ENCODE measurements at regions not wholly inside any gene's neighbourhood (a gene's known extent, or its start where the extent isn't known, plus 50 kb on each side); places are given as distances from the start of the nearest gene placed in this dataset.
A peak's percentile ranks its signal among the peaks of the same experiment; 100 is the strongest.

DNA sequence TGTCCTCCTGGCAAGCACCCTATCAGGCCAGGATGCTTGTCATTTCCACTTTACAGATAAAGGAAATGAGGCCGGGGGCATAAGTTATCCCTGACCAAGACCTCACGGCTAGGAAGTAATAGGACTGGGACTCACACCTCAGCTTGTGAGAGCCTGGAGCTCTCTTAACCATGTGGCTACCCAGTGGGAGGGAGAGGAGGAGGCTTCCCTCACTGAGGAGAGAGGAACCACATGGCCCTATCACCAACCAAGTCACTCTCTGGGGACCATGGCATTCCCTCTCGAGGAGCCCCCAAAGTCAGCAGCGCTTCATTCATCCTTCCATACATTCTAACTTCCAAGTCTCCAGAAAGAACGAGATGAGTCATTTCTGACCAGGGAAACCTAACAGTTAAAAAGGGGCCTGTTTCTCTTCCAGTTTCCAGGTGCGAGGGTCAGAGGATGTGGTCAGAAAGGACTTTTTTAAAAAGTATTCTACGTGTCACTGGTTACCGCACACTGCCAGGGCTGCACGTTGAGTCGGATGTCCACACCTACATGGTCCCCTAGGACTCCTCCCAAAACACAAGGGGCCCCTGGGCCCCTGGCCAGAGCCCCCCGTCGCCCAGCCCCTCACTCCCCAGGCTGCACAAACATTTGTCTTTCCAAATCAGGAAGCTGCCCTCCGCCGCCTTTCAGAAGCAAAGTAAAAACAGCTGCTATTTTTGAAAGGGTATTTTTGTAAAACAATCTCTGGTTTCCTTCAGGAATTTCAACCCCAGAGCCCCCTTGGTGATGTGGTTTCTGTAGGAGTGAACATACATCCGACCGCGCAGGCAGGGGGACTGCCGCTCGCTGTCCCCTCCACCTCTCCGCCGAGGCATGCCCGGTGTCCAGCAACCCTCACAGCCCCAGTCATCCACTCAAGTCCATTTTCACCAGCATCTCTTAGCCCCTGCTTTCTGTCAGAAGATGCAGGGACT is 128.2 kb upstream of the CHST15 start:
- peaks cover 4% of the 10 kb centered on the region for H3K9me3 Mint-ChIP-seq
- no peaks in the 10 kb centered on the region for H3K36me3 Mint-ChIP-seq
- peaks cover 7% of the 10 kb centered on the region for H3K27me3 Mint-ChIP-seq
- ATAC-seq = peak; percentile 79
- peaks cover 41% of the 10 kb centered on the region for H3K4me1 Mint-ChIP-seq
- H3K4me3 Mint-ChIP-seq = peak overlapping the region; percentile 69
- H3K27ac Mint-ChIP-seq = peak overlapping the region; percentile 72

DNA sequence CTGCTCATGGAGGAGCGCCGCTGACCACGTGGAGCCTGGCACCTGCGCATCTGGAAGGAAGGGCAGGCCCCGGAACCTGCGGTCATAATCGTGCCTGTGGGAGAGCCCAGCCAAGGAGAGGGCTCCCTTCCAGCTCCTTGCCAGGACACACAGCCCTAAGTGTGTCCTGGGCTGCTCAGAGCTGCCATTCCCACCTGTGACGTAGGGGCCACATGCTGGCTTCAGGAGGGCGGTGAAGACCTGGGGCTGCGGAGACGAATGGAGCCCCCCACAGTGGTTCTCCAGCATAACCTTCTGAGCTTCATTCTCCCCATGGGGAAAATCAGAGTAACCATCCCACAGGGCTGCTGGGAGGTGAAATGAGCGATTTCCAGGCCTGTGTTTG is 127.6 kb upstream of the CHST15 start:
- Mint-ChIP-seq H3K4me1 (peaks cover 39% of the 10 kb centered on the region), H3K9me3 (peaks cover 2% of the 10 kb centered on the region), H3K27ac (peak overlapping the region; percentile 72), H3K4me3 (no peak overlapping the region), H3K36me3 (no peaks in the 10 kb centered on the region), H3K27me3 (peaks cover 11% of the 10 kb centered on the region)
- ATAC-seq = no peak

- Mint-ChIP-seq H3K27me3 (peaks cover 11% of the 10 kb centered on the region), H3K27ac (no peak overlapping the region), H3K4me3 (no peak overlapping the region), H3K9me3 (no peaks in the 10 kb centered on the region), H3K36me3 (no peaks in the 10 kb centered on the region), H3K4me1 (peaks cover 36% of the 10 kb centered on the region)
- no peak for ATAC-seq
Observed at GRCh38 chr10:124220547-124220946, 127.1 kb upstream of the CHST15 start.

GRCh38 chr10:124219655-124220054 is 126.3 kb upstream of the CHST15 start:
- no peak overlapping the region for H3K4me3 Mint-ChIP-seq
- no peak for ATAC-seq
- H3K27me3 Mint-ChIP-seq = peaks cover 11% of the 10 kb centered on the region
- no peaks in the 10 kb centered on the region for H3K9me3 Mint-ChIP-seq
- no peak overlapping the region for H3K27ac Mint-ChIP-seq
- no peaks in the 10 kb centered on the region for H3K36me3 Mint-ChIP-seq
- H3K4me1 Mint-ChIP-seq = peaks cover 36% of the 10 kb centered on the region

- no peak for ATAC-seq
- H3K4me3 Mint-ChIP-seq = no peak overlapping the region
- no peak overlapping the region for H3K27ac Mint-ChIP-seq
- H3K9me3 Mint-ChIP-seq = no peaks in the 10 kb centered on the region
- peaks cover 36% of the 10 kb centered on the region for H3K4me1 Mint-ChIP-seq
- H3K36me3 Mint-ChIP-seq = no peaks in the 10 kb centered on the region
- peaks cover 11% of the 10 kb centered on the region for H3K27me3 Mint-ChIP-seq
Observed at GRCh38 chr10:124219062-124219461, 125.7 kb upstream of the CHST15 start.

GRCh38 chr10:124217906-124218804 is 124.8 kb upstream of the CHST15 start:
- no peaks in the 10 kb centered on the region for H3K36me3 Mint-ChIP-seq
- no peak for ATAC-seq
- peaks cover 32% of the 10 kb centered on the region for H3K4me1 Mint-ChIP-seq
- H3K9me3 Mint-ChIP-seq = no peaks in the 10 kb centered on the region
- no peak overlapping the region for H3K27ac Mint-ChIP-seq
- no peak overlapping the region for H3K4me3 Mint-ChIP-seq
- peaks cover 11% of the 10 kb centered on the region for H3K27me3 Mint-ChIP-seq

- Mint-ChIP-seq H3K27ac (no peak overlapping the region), H3K9me3 (no peaks in the 10 kb centered on the region), H3K4me1 (peaks cover 21% of the 10 kb centered on the region), H3K27me3 (peaks cover 11% of the 10 kb centered on the region), H3K36me3 (no peaks in the 10 kb centered on the region), H3K4me3 (no peak overlapping the region)
- no peak for ATAC-seq
Observed at GRCh38 chr10:124217031-124217430, 123.6 kb upstream of the CHST15 start.

GRCh38 chr10:124214610-124215375 is 121.4 kb upstream of the CHST15 start:
- Mint-ChIP-seq H3K9me3 (peaks cover 3% of the 10 kb centered on the region), H3K4me1 (no peaks in the 10 kb centered on the region), H3K27me3 (peaks cover 11% of the 10 kb centered on the region), H3K27ac (no peak overlapping the region), H3K36me3 (no peaks in the 10 kb centered on the region), H3K4me3 (no peak overlapping the region)
- ATAC-seq = no peak

DNA sequence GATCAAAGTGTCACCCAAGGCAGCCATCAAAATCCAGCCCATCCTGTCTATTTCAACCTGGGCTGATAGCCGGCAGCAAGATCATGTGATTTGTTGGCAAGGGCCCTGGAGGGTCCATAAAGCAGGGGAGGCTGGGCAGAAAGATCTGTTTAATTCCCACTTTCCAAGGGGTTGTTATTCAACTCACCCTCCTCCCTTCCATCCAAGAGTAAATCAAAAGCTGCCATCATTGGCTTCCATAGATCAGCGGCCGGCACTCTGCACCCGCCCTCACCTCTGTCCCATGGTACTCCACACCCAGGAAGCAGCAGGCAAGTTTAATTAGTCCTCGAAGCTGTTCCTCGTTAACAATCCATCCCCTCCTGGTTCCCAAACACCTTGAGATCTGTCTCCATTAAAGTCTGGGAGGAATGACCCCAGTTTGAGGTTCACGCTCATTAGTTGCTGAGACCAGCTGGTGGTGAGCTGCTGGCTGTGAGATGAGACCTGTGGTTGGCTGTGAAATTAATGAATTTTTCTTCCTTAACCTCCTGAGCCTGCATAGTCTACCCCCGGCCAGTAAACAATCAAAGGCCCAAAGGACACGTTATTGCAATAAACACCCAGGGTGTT is 120.6 kb upstream of the CHST15 start:
- no peaks in the 10 kb centered on the region for H3K36me3 Mint-ChIP-seq
- no peak for ATAC-seq
- H3K9me3 Mint-ChIP-seq = peaks cover 3% of the 10 kb centered on the region
- H3K27me3 Mint-ChIP-seq = peaks cover 11% of the 10 kb centered on the region
- H3K27ac Mint-ChIP-seq = no peak overlapping the region
- H3K4me3 Mint-ChIP-seq = no peak overlapping the region
- no peaks in the 10 kb centered on the region for H3K4me1 Mint-ChIP-seq

DNA sequence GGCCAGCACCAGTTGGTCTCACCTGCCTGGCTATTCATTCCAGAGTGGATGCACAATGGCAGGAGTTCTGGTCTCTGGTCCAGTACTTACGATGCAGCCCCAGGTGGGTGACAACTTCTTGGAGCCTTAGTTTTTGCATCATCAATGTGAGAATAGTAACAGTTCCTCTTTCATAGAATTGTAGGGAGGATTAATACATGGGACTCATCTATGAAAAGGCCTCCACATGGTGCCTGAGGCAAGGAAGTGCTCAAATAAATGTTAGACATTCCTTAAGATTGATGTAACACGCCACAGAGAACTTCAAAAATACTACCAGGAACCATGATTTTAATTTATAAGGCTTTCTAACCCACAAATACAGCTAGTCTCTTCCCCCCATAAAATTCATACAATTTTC is 120.1 kb upstream of the CHST15 start:
- H3K4me3 Mint-ChIP-seq = no peak overlapping the region
- no peaks in the 10 kb centered on the region for H3K4me1 Mint-ChIP-seq
- peaks cover 11% of the 10 kb centered on the region for H3K27me3 Mint-ChIP-seq
- peaks cover 3% of the 10 kb centered on the region for H3K9me3 Mint-ChIP-seq
- no peak for ATAC-seq
- H3K36me3 Mint-ChIP-seq = no peaks in the 10 kb centered on the region
- H3K27ac Mint-ChIP-seq = no peak overlapping the region

- peaks cover 11% of the 10 kb centered on the region for H3K27me3 Mint-ChIP-seq
- H3K27ac Mint-ChIP-seq = no peak overlapping the region
- H3K4me1 Mint-ChIP-seq = no peaks in the 10 kb centered on the region
- peaks cover 3% of the 10 kb centered on the region for H3K9me3 Mint-ChIP-seq
- H3K4me3 Mint-ChIP-seq = no peak overlapping the region
- H3K36me3 Mint-ChIP-seq = no peaks in the 10 kb centered on the region
- ATAC-seq = no peak
Observed at GRCh38 chr10:124212702-124213101, 119.3 kb upstream of the CHST15 start.

DNA sequence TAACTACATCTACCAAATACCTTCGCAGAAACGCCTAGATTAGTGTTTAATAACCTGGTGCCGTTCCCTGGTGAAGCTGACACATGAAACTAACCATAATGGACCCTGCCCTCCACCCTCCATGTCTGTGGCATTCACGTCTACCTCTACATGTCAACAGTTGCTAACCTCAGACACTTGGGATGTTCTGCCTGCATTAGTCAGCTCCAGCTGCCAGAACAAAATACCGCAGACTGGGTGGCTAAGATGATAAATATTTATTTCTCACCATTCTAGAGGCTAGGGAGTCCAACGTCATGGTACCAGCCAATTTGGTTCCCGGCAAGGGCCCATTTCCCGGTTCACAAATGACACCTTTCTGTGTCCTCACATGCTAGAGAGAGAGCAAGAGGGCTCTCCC is 118.5 kb upstream of the CHST15 start:
- Mint-ChIP-seq H3K9me3 (peaks cover 6% of the 10 kb centered on the region), H3K4me1 (no peaks in the 10 kb centered on the region), H3K36me3 (no peaks in the 10 kb centered on the region), H3K4me3 (no peak overlapping the region), H3K27me3 (peaks cover 6% of the 10 kb centered on the region), H3K27ac (no peak overlapping the region)
- no peak for ATAC-seq

DNA sequence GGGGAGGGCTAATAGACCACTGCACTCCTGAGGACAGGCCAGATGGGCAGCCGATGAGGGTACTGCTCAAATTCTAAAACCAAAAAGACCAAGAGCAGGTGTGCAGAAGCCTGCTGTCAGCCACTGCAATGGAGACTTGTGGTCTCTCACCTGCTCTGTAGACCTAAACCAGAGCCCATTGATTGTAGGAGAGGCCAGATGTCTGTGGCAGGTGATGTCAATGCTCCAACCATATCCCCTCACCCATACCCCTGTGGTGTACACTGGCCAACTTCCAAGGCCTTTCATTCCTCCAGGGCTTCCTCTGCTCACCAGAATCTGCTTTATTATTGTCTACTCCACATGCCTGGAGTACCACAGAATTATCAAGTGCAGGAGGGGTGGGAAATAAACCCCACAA is 116.9 kb upstream of the CHST15 start:
- Mint-ChIP-seq H3K27ac (no peak overlapping the region), H3K9me3 (peaks cover 6% of the 10 kb centered on the region), H3K4me1 (no peaks in the 10 kb centered on the region), H3K4me3 (no peak overlapping the region), H3K36me3 (no peaks in the 10 kb centered on the region), H3K27me3 (no peaks in the 10 kb centered on the region)
- ATAC-seq = no peak

DNA sequence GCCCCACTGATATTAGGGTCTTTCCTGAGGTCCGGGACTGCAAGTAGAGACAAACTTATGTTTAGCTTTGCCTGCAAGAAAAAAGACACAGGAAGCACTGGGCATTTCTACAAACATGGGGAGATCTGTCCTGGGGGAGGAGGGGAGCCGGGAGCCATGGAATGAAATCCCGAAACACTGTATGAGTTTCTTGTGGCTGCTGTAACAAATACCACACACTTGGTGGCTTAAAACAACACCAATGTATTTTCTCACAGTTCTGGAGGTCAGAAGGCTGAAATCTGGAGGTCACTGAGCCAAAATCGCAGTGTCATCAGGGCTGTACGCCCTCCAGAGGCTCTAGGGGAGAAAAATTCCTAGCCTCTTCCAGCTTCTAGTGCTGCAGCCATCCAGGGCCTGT is 114.0 kb upstream of the CHST15 start:
- Mint-ChIP-seq H3K36me3 (no peaks in the 10 kb centered on the region), H3K27me3 (no peaks in the 10 kb centered on the region), H3K9me3 (peaks cover 6% of the 10 kb centered on the region), H3K27ac (no peak overlapping the region), H3K4me3 (no peak overlapping the region), H3K4me1 (no peaks in the 10 kb centered on the region)
- ATAC-seq = no peak

DNA sequence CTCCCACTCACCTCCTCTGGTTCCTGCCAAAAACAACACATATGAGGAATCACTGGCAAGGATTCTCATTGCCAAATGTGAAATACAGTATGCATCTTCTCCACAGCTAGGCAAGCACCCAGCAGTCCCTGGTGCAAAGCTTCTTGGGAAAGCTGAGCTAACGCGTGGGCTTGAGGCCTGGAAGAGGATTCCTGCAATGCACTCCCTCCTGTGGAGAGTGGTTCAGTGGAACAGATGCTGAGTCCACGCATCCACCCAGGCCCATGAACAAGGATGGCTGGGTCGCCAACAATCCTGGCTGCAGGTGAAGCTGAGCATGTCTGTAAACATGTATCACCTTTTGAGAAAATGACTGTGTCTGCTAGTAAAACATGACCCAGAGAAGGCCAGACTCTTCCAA is 113.2 kb upstream of the CHST15 start:
- Mint-ChIP-seq H3K9me3 (peaks cover 6% of the 10 kb centered on the region), H3K4me3 (no peak overlapping the region), H3K27ac (no peak overlapping the region), H3K4me1 (no peaks in the 10 kb centered on the region), H3K27me3 (no peaks in the 10 kb centered on the region), H3K36me3 (no peaks in the 10 kb centered on the region)
- no peak for ATAC-seq

Data from stimulated activated memory B cell treated with anti-CD40 and anti-IgM and Interleukin-4, amounts not matched to agents 10 μg/mL and 1 μg/mL and 100 μg/mL, for 72 hours (primary cell).